Renal pelvis (tissue), 1 donor: ENCODE measurements at regions not wholly inside any gene's neighbourhood (a gene's known extent, or its start where the extent isn't known, plus 50 kb on each side); places are given as distances from the start of the nearest gene placed in this dataset.
A peak's percentile ranks its signal among the peaks of the same experiment; 100 is the strongest.

Experiments
- DNase-seq: peaks from one replicate; pipeline ENCODE4 v3.0.0-alpha.2; 2013

DNA sequence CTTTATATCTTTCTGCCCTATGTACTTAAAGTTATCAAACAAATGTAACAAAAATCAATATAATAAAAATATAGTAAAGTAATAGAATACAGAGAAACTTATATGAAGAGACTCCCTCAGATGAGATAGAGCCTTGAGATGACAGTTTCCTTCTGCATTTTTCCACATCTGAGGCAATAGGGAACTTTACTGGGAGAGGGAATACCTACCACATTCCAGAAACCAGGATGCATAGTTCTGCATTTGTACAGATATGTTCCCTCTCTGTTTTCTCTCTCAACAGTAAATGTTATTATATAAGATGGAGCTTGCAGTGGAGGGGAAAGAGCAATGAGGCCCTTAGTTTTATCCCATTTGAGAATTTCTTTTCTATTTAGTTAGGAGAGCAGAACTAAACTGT, 109.6 kb upstream of the KCNN2 start:
- DNase-seq = no peak

DNA sequence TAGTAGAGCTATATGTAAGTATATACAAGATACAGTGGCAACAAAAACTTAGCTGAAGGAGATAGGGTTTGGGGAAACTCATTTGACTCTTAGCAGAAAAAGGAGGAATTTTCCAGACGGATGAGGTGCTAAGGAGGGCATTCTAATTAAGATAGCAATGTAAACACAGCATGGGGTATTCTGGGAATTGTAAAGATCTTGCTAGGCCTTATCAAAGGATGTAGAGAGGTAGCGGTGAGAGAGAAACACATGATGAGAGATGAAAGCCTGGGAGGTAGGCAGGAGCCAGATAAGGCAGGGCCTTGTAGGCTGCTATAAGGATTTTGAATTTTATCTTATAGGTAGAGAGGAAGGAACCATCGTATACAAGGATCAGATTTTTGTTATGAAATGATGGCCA, 106.6 kb upstream of the KCNN2 start:
- DNase-seq = no peak

DNA sequence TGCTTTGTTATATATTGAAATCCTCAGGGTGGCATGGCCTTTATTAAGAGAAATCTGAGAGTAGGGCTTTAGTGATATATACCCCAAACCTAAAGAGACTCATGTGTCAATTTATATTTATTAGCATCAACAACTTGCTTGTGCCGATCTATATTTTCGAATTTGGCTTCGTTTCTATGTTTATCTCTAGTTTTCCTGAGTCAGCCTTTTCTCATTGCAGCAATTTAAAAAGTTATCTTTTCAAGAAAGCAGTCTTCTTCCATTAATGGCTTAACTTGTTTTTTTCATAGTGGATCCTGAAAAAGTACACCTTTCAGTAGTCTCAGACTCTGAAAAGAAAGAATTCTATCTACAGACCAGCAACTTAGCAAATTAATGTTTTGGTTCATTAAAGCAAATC, 99.9 kb upstream of the KCNN2 start:
- DNase-seq = no peak

DNA sequence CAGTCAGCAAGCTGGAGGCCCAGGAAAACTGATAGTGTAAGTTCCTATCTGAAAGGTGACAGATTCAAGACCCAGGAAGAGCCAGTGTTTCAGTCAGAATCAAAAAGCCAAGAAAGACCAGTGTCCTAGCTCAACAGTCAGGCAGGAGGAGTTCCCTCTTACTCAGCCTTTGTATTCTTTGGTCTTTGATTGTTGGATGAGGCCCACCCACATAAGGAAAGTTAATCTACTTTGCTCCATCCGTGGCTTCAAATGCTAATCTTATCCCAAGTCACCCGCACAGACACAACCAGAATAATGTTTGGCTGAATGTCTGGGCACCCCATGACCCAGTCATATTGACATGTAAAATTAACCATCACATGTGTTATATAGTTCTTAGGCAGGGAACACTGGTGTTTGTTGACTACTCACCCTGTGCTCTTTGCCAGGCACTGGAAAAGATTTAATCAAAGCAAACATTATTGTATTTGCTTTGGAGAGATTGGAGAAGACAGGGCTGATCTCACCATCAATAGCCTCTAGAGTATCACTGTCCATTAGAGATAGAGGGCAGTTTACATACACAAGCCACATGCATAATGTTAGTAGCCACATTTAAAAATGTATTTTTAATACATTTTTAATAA, 96.3 kb upstream of the KCNN2 start:
- DNase-seq = no peak

DNA sequence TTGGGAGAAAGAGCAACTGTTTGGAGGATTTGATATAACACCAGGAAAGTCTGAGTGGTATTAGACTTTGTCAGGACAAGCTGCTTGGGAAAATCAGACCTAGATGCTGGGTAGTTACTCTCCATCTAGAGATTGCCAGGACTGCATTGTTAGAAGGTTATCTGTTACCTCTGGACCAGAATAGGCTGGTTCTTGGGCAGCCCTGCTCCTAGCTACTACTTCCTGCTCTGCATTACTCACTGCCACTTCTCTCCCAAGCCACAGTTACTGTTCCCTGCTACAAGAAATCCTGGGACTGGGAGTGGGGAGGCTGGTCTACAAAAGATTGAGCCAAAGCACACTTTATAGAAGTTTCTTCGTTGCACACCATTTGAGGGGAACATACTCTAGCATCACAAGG, 95.5 kb upstream of the KCNN2 start:
- DNase-seq = no peak

DNA sequence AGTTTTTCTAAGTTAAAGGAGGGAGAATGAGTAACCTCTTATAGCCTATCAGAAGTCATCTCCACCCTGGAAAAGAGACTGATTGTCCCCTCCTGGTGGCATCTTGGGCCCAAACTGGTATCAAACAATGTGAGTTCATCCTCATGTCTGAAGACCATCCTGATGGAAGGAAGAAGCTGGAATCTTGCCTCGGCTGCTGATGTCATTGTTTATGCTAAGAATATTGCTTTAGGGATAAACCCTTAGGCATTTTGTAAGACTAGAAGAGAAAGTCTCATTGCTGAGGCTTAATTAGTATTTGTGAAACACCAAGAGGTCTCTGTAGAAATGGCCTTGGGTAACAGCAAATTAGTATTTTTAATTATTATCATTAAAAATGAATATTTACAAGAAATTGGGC, 65.7 kb upstream of the KCNN2 start:
- DNase-seq = no peak

DNA sequence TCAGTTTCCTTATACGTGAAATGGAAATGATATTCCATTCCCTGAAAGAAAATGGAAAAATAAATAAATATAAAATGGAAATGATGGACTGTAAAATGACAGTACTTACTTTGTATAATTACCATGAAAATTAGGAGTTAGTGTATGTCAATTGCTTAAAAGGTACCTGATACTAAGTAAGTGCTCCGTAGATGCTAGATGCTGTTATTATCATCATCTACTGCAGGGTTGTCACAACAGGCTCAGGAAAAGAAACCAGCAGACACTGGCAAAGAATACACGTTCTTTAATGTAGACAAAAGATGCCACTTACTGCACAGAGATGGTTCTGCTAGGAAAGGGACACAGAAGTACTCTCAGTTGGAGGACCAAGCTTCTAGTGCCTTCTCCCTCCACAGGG, 64.0 kb upstream of the KCNN2 start:
- DNase-seq = no peak

DNA sequence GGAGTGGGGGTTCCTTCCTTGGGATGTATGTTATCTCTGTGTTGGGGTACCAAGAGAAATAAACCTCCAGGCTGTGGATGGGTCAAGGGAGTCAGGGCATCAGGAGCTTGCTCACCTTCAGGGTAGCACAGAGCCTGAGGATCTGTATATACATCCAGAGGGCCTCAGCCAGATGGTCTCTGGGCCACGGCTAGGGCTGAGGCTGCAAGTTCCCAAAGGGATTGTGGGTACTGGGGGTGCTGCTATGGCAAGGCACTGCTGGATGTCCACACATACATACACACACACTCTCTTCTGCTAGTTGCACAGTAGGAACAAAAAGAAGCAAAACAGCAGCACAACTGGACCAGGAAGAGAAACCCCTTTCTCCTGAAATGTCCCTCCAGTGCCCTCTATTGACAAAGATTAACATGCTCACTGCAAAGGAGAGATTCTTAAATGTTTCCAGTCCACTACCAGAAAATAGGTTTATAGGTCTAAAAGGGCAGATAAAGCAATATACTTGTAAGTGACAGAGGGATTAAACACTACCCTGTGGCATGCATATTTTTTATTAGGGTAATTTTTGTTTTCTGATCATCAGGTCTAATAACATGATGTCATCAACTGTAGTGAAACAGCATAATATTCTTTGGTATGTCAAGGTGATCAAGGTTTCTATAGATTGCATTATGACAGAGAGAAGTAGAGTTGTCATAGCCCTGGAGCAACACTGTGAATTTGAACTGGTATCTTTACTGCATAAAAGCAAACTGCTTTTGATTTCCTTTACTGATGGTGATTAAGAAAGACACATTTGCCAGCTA, 56.3 kb upstream of the KCNN2 start:
- DNase-seq = peak; percentile 21

DNA sequence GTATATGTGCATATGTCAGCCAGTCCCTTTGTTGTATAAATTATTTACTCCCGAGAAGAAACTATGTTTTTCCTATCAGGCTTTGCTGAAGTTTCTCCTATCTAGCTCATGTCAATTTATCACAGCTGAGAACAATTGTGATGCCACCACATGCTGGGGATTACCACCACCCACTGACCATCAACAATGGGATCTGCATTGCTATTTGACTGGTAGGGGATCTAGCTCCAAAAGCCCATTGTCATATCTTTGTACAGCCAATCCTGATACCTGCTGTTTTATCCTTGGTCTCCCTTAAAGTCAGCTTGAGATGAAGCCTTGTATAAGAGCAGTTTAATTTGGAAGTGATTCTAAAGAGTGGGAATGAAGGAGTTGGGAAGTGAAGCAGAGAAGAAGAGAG, 53.9 kb upstream of the KCNN2 start:
- no peak for DNase-seq

DNA sequence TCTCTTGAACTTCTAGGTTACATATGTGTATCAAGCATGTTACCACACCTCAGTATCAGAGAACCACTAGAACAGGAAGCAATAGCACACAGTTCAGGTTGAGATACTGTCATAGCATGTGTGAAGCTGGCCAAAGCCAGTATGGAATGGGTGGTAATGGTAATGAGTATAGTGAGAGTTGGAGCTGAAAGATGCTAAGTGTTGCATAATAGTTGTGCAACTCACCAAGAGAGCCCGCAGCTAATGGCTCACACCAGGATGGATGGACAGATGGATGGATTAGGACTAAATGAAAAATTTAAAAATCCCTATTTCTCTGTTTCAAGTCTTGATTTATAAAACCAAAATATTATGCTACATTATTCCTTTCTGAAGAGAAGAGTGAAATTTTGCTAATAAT, 53.4 kb upstream of the KCNN2 start:
- DNase-seq = no peak

DNA sequence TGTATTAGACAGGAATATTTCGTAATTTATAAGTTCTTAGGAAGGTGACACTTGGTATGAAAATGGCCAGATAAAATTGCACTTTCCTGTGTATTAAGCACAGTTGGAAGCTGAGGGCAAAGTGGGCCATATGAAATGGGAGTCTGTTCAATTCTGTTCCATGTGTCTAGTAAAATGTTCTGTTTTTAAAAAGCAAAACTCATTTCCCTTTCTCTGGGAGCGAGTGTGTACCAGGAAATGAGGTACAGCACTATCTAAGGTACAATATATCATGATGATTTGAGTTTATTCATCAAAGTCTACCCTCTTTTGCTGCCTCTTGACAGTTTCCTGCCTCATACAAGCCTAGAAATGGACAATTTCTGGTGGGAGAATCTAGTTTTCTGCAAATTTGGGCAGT, 51.2 kb upstream of the KCNN2 start:
- DNase-seq = no peak

DNA sequence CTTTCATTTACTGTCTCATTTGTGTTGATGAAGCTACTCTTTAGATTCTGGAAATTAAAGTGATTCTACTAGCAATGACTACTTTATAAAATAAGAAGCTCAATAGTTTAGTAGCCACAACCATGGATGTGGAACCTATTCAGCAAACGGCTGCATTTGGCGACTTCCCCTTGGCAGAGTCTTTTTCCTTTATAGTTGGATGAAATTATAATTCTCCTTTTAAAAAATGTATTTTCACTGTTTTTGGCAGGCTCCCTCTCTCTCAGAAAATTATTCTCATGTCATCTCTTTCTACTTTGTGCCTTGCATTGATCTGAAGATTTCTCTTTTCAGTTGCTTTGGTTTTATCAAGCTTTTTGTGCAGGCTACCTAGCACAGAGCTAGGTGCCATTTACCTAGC, 50.6 kb upstream of the KCNN2 start:
- DNase-seq = no peak

DNA sequence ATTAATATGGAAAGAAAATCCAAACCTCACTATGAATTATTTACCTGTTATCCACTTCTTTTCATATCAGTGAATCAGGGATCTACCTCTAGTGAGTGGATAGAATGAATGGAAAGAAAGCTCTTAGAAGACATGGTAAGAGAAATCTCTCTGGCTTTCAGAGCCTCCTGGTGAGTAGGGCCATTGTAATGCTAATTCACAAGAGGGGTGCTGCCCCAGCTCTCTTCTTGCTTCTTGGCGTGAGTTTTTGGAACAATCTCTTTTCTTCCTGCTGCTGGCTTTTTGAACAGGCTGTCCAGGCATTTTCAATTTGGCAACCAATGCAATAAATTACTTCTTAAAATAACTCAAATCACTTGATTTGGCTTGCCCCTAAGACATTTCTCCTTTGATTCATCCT, 49.9 kb upstream of the KCNN2 start:
- DNase-seq = no peak
